Fibroblast of the aortic adventitia (primary cell): ENCODE measurements at regions not wholly inside any gene's neighbourhood (a gene's known extent, or its start where the extent isn't known, plus 50 kb on each side); places are given as distances from the start of the nearest gene placed in this dataset.

ENCODE experiments used
- DNase-seq: peaks from one replicate; pipeline ENCODE4 v3.0.0-alpha.2; 2010; ENCODE audit warnings: low read depth
- H3K4me3 ChIP-seq: 2 replicates; pipeline ENCODE4 v1.5.1; 2011; ENCODE audit warnings: low read depth, mild to moderate bottlenecking, control low read depth, low read length, moderate library complexity
- TF ChIP-seq, protein P1 (sequence below): IDR thresholded peaks from 2 replicates; pipeline ENCODE4 v1.5.1; 2011; ENCODE audit warnings: mild to moderate bottlenecking, low read length, control low read depth, inconsistent platforms; ENCODE audit not compliant: insufficient read depth

DNA sequence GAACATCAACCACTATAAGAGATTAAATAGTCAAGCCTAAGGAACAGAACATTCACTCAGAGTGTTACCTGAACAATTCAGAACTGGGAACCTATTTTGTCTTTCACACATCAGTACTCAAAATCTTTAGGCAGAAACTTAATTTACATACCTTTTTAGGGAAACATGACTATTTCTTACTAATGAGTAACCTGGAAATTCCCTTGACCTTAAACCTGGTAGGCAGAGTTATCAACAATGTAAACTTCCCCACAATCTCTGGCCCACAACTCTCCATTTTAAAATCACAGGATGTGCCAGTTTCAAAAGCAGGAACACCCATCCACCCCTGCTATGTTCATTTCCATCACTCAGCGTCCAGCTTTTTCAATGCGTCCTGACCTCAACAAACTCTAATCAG lies 132.9 kb upstream of the ANKFN1 start:
- H3K4me3 ChIP-seq: no peak overlapping the region
- DNase-seq: no peak
- TF ChIP-seq, protein P1, sequence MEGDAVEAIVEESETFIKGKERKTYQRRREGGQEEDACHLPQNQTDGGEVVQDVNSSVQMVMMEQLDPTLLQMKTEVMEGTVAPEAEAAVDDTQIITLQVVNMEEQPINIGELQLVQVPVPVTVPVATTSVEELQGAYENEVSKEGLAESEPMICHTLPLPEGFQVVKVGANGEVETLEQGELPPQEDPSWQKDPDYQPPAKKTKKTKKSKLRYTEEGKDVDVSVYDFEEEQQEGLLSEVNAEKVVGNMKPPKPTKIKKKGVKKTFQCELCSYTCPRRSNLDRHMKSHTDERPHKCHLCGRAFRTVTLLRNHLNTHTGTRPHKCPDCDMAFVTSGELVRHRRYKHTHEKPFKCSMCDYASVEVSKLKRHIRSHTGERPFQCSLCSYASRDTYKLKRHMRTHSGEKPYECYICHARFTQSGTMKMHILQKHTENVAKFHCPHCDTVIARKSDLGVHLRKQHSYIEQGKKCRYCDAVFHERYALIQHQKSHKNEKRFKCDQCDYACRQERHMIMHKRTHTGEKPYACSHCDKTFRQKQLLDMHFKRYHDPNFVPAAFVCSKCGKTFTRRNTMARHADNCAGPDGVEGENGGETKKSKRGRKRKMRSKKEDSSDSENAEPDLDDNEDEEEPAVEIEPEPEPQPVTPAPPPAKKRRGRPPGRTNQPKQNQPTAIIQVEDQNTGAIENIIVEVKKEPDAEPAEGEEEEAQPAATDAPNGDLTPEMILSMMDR: no peak

DNA sequence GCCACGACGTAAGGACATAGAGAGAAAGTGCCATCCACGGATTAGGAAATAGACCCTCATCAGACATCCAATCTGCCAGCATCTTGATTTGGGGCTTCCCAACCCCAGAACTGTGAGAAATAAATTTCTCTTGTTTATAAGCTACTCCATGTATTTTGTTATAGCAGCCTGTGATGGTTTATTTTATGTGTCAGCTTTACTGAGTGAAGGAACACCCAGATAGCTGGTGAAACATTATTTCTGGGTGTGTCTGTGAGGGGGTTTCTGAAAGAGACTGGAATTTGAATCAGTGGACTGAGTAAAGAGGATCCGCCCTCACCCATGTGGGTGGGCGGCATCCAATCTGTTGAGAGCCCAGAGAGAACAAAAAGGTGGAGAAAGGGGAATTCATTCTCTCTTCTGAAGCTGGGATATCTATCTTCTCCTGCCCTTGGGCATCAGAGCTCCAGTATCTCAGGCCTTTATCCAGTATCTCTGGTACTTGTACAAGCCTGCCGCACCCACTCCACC lies 131.5 kb upstream of the ANKFN1 start:
- H3K4me3 ChIP-seq: no peak overlapping the region
- TF ChIP-seq, protein P1: no peak
- DNase-seq: no peak

DNA sequence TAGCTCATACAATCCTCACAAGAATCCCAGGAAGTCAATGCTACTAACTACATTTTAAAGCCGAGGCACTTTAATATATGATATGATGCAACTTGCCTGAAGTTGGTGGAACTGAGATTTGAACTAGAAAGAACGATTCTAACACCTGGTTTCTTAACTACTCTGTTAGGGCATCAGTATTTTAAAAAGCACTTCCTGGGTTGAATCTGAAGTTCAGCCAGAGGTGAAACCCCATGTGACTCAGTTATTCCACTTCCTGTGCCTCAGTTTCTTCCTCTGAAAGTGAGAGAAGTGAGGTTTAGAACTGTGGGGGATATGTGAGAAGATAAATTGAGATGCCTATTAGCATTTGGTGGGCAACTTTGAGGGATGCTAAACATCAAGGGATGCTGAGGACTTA lies 129.4 kb upstream of the ANKFN1 start:
- TF ChIP-seq, protein P1: no peak
- no peak for DNase-seq
- no peak overlapping the region for H3K4me3 ChIP-seq

DNA sequence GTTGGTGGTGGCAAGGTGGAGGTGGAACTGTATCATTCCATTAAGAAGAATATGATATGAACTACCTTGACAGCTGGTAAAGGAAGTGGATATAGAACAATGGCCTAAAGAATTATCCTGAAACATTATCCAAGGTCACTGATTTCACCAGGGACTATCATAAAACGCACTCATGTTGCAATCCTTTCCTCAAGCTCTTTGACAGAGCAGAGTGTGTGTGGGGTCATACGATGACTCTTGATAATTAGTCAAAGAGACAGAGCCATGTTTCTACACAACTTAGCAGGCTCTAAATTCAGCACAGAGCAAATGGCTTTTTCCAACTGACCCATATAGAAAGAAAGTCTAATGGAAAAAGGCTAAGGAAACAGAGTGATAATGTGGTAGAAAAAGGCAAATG lies 126.4 kb upstream of the ANKFN1 start:
- H3K4me3 ChIP-seq: no peak overlapping the region
- TF ChIP-seq, protein P1: no peak
- DNase-seq: no peak

DNA sequence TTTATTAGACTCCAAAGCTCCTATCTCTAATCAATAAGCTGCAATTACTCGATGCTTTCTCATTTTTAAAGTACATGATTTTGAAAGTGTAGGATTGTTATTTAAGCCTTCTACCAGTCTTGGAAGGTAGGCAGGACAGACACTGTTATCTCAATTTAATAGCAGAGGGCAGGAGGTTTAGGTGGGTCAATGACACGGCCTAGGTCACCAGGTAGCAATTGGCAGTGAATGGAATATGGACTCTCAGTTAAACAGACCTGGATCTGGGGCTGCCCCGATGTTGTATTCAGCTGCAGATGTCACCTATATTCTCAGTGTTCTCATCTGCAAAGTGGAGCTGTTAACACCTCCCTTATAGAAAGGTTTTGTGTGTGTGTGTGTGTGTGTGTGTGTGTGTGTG lies 124.4 kb upstream of the ANKFN1 start:
- DNase-seq: no peak
- TF ChIP-seq, protein P1: no peak
- no peak overlapping the region for H3K4me3 ChIP-seq

DNA sequence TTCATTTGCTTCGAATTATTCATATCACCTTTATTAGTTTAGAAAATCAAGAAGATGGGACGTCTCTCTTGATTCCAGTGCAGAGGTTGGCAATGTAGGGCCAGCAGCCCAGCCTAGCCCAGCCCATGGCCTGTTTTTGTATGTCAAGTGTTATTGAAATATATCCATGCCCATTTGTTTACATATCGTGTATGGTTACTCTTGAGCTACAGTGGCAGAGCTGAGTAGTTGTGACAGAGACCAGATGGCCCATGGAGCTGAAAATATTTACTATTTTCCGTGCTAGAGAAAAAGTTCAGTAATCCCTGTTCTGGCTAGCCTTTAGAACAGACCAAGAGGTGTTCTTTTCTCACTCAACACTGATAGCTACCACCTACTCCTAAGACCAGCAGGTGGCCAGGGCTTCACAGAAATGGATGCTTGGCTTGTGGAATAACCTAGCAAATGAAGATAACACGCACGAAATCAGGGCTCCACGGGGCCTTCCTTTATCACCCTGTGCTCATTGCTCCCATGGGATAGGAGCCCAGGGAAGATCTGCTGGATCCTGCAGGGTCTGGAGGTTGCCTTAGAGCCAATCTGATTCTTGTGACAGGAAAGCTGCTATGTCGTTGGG lies 123.2 kb upstream of the ANKFN1 start:
- TF ChIP-seq, protein P1: no peak
- no peak overlapping the region for H3K4me3 ChIP-seq
- no peak for DNase-seq

DNA sequence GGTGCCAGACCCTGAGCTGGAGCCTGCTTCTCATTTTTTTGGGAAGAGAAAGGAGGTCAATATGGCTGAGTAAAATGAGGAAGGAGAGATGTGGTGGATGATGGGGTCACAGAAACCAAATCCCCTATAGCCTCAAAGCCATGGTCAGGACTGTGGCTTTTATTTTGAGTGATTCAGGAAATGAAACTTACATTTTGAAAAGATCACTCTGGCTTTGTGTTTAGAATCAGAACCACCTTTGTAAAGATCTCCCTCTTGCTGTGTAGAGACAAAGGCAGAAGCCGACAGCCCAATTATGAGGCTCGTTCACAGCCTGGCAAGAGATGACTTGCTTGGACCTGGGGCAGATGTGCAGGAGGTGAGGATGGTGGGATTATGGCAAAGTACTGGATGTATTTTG lies 121.6 kb upstream of the ANKFN1 start:
- TF ChIP-seq, protein P1: no peak
- DNase-seq: no peak
- H3K4me3 ChIP-seq: no peak overlapping the region
